NCI-H526 treated with DMSO at 0.1 percent for 48 hours (cell line): ENCODE measurements at regions not wholly inside any gene's neighbourhood (a gene's known extent, or its start where the extent isn't known, plus 50 kb on each side); places are given as distances from the start of the nearest gene placed in this dataset.

ENCODE experiments used
- DNase-seq: peaks from one replicate; lab custom pipeline; 2025; lab: John Stamatoyannopoulos, UW

- DNase-seq: no peak
Observed at GRCh38 chr10:28926932-28927331, 249.6 kb downstream of the BAMBI start.

- DNase-seq: no peak
Observed at GRCh38 chr10:28928484-28928883, 251.2 kb downstream of the BAMBI start.

- DNase-seq: no peak
Observed at GRCh38 chr10:28929942-28930341, 252.6 kb downstream of the BAMBI start.

- DNase-seq: no peak
Observed at GRCh38 chr10:28930514-28931495, 253.5 kb downstream of the BAMBI start.

- DNase-seq: no peak
Observed at GRCh38 chr10:28935061-28935460, 257.7 kb downstream of the BAMBI start.

- no peak for DNase-seq
Observed at GRCh38 chr10:28937959-28938358, 260.6 kb downstream of the BAMBI start.

- no peak for DNase-seq
Observed at GRCh38 chr10:28938745-28939144, 261.4 kb downstream of the BAMBI start.

GRCh38 chr10:28939281-28940157 lies 262.2 kb downstream of the BAMBI start:
- peak; percentile 5 for DNase-seq

GRCh38 chr10:28940158-28940888 lies 263.0 kb downstream of the BAMBI start:
- DNase-seq: no peak

GRCh38 chr10:28942012-28942411 lies 264.7 kb downstream of the BAMBI start:
- no peak for DNase-seq

GRCh38 chr10:28945959-28946358 lies 268.6 kb downstream of the BAMBI start:
- DNase-seq: no peak

GRCh38 chr10:28946479-28946878 lies 269.2 kb downstream of the BAMBI start:
- DNase-seq: no peak

- no peak for DNase-seq
Observed at GRCh38 chr10:28947171-28947570, 269.9 kb downstream of the BAMBI start.

- no peak for DNase-seq
Observed at GRCh38 chr10:28948046-28948445, 270.7 kb downstream of the BAMBI start.

GRCh38 chr10:28949005-28950004 lies 272.0 kb downstream of the BAMBI start:
- no peak for DNase-seq

- no peak for DNase-seq
Observed at GRCh38 chr10:28951484-28951883, 274.2 kb downstream of the BAMBI start.

GRCh38 chr10:28952523-28952922 lies 275.2 kb downstream of the BAMBI start:
- no peak for DNase-seq

- DNase-seq: no peak
Observed at GRCh38 chr10:28954211-28954610, 276.9 kb downstream of the BAMBI start.

- DNase-seq: no peak
Observed at GRCh38 chr10:28958468-28958867, 281.1 kb downstream of the BAMBI start.

- no peak for DNase-seq
Observed at GRCh38 chr10:28959850-28960501, 282.7 kb downstream of the BAMBI start.
